ENCODE measurements at regions not wholly inside any gene's neighbourhood (a gene's known extent, or its start where the extent isn't known, plus 50 kb on each side); places are given as distances from the start of the nearest gene placed in this dataset.

GRCh38 chr12:89870413-89871184 lies 162.0 kb upstream of the ATP2B1 start:
- no peak for TF ChIP-seq CTCF (IDR thresholded peaks at IDR 0.05)
- no peak for TF ChIP-seq POLR2A (IDR thresholded peaks at IDR 0.05)
